Neural cell (in vitro differentiated cells): ENCODE measurements at regions not wholly inside any gene's neighbourhood (a gene's known extent, or its start where the extent isn't known, plus 50 kb on each side); places are given as distances from the start of the nearest gene placed in this dataset.

Experiments used
- H2AFZ ChIP-seq: fragments of 200-600, 300-800 bp; sonication (generic), shearing (Covaris generic); 2 replicates; pipeline ENCODE4 v1.6.0; 2014; ENCODE audit warnings: low read depth, mild to moderate bottlenecking, antibody characterized with exemption, low read length, moderate library complexity
- H3F3A ChIP-seq: fragments of 200-600 bp; shearing (Covaris generic); 2 replicates; pipeline ENCODE4 v1.6.1; 2016; ENCODE audit warnings: mild to moderate bottlenecking, moderate library complexity, mixed read lengths, antibody characterized with exemption, low read length; ENCODE audit not compliant: insufficient read depth, poor library complexity, severe bottlenecking
- H3K27ac ChIP-seq: fragments of 200-600, 300-800 bp; sonication (generic), shearing (Covaris generic); 2 replicates; pipeline ENCODE4 v1.5.1; 2014; ENCODE audit warnings: mild to moderate bottlenecking, low read length, moderate library complexity
- H3K27me3 ChIP-seq: fragments of 300-800, 200-600 bp; sonication (generic), shearing (Covaris generic); 2 replicates; pipeline ENCODE4 v1.6.0; 2014; ENCODE audit warnings: mild to moderate bottlenecking, low read depth, low read length, moderate library complexity; ENCODE audit not compliant: insufficient read depth
- H3K36me3 ChIP-seq: fragments of 300-800, 200-600 bp; sonication (generic), shearing (Covaris generic); 2 replicates; pipeline ENCODE4 v1.5.1; 2014; ENCODE audit warnings: mild to moderate bottlenecking, antibody characterized with exemption, low read length, moderate library complexity; ENCODE audit not compliant: insufficient read depth
- H3K4me2 ChIP-seq: fragments of 300-800, 200-600 bp; sonication (generic), shearing (Covaris generic); 2 replicates; pipeline ENCODE4 v1.6.0; 2014; ENCODE audit warnings: mild to moderate bottlenecking, low read length
- H3K4me3 ChIP-seq: fragments of 300-800, 200-600 bp; sonication (generic), shearing (Covaris generic); 2 replicates; pipeline ENCODE4 v1.5.1; 2014; ENCODE audit warnings: mild to moderate bottlenecking, low read length, moderate library complexity
- H3K79me2 ChIP-seq: fragments of 200-600 bp; shearing (Covaris generic); replicated peaks from 2 replicates; pipeline ENCODE4 v1.6.0; 2014; ENCODE audit warnings: mild to moderate bottlenecking, low read length, moderate library complexity; ENCODE audit not compliant: insufficient read depth
- H3K9ac ChIP-seq: fragments of 300-800, 200-600 bp; sonication (generic), shearing (Covaris generic); 2 replicates; pipeline ENCODE4 v1.6.1; 2016; ENCODE audit warnings: mild to moderate bottlenecking, low read length, mixed read lengths
- H3K9me2 ChIP-seq: fragments of 200-600 bp; shearing (Covaris generic); 2 replicates; pipeline ENCODE4 v1.6.1; 2016; ENCODE audit warnings: mild to moderate bottlenecking, low read length, mixed read lengths; ENCODE audit not compliant: insufficient read depth
- H3K9me3 ChIP-seq: fragments of 200-600, 300-800 bp; sonication (generic), shearing (Covaris generic); 2 replicates; pipeline ENCODE4 v1.6.1; 2016; ENCODE audit warnings: mild to moderate bottlenecking, mixed run types, low read length, moderate library complexity, mixed read lengths
- H4K20me1 ChIP-seq: fragments of 200-600 bp; shearing (Covaris generic); 2 replicates; pipeline ENCODE4 v1.6.1; 2016; ENCODE audit warnings: mild to moderate bottlenecking, mixed run types; ENCODE audit not compliant: insufficient read depth
- EP300 ChIP-seq: fragments of 450-650 bp; conservative IDR thresholded peaks from 2 replicates; pipeline ENCODE4 v1.6.1; 2014; ENCODE audit warnings: antibody characterized with exemption, mild to moderate bottlenecking, moderate library complexity; ENCODE audit not compliant: poor library complexity, severe bottlenecking
- MXI1 ChIP-seq: fragments of 450-650 bp; conservative IDR thresholded peaks from 2 replicates; pipeline ENCODE4 v1.6.1; 2014; ENCODE audit warnings: antibody characterized with exemption, mild to moderate bottlenecking; ENCODE audit not compliant: poor library complexity, severe bottlenecking
- POLR2AphosphoS5 ChIP-seq: IDR thresholded peaks from 2 replicates; pipeline ENCODE4 v1.6.1; 2012
- RAD21 ChIP-seq: fragments of 450-650 bp; conservative IDR thresholded peaks from 2 replicates; pipeline ENCODE4 v1.6.1; 2014; ENCODE audit warnings: antibody characterized with exemption, mild to moderate bottlenecking, moderate library complexity
- SMC3 ChIP-seq: fragments of 450-650 bp; conservative IDR thresholded peaks from 2 replicates; pipeline ENCODE4 v1.6.1; 2014; ENCODE audit warnings: antibody characterized with exemption, mild to moderate bottlenecking, moderate library complexity; ENCODE audit not compliant: poor library complexity
- TAF1 ChIP-seq: IDR thresholded peaks from 2 replicates; pipeline ENCODE4 v1.6.1; 2012; ENCODE audit warnings: low read depth
- TF ChIP-seq, protein P1 (sequence below): IDR thresholded peaks from 2 replicates; pipeline ENCODE4 v1.6.1; 2012; ENCODE audit warnings: borderline replicate concordance
- TF ChIP-seq, protein P2 (sequence below): fragments of 450-650 bp; IDR thresholded peaks from 2 replicates; pipeline ENCODE4 v1.5.1; 2014; ENCODE audit warnings: antibody characterized with exemption, mild to moderate bottlenecking, moderate library complexity; ENCODE audit not compliant: poor library complexity, severe bottlenecking

GRCh38 chr10:123570898-123571515 lies 95.1 kb upstream of the GPR26 start:
- no peaks in the 10 kb centered on the region for H3K79me2 ChIP-seq
- no peak overlapping the region for H3K4me2 ChIP-seq
- no peaks in the 10 kb centered on the region for H3K27me3 ChIP-seq
- no peaks in the 10 kb centered on the region for H3K9me3 ChIP-seq
- no peaks in the 10 kb centered on the region for H4K20me1 ChIP-seq
- H3F3A ChIP-seq, result no peaks in the 10 kb centered on the region
- no peak overlapping the region for H2AFZ ChIP-seq
- H3K9me2 ChIP-seq, result no peaks in the 10 kb centered on the region
- TF ChIP-seq RAD21 (no peak), MXI1 (no peak)
- no peak overlapping the region for H3K4me3 ChIP-seq
- no peak overlapping the region for H3K9ac ChIP-seq
- no peaks in the 10 kb centered on the region for H3K36me3 ChIP-seq
- H3K27ac ChIP-seq, result no peak overlapping the region

DNA sequence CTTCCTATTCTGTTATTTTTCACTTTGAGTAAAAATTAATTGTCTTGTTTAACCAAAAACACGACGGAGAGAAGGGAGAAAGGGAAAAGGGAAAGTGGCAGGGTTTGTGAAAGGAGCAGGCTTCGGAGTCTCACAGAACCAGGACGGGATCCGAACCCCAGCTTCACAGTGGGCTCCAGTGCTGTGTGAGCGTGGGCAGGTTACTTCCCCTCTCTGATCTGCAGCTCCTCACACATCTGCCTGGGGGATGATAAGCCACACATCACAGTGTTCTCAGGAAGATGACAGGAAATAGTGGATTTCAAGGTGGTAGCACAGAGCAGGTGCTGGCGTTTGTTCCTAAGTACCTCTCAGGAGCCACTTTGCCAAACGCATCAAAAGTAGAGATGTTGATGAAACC lies 94.2 kb upstream of the GPR26 start:
- Histone ChIP-seq H3K27me3 (no peaks in the 10 kb centered on the region), H3K9me3 (no peaks in the 10 kb centered on the region), H4K20me1 (no peaks in the 10 kb centered on the region), H3K4me2 (no peak overlapping the region), H2AFZ (no peak overlapping the region), H3K36me3 (no peaks in the 10 kb centered on the region), H3K9ac (no peak overlapping the region), H3K79me2 (no peaks in the 10 kb centered on the region), H3K9me2 (no peaks in the 10 kb centered on the region), H3F3A (no peaks in the 10 kb centered on the region), H3K27ac (no peak overlapping the region), H3K4me3 (no peak overlapping the region)
- TF ChIP-seq SMC3 (no peak), TAF1 (no peak), POLR2AphosphoS5 (no peak), EP300 (no peak)
- TF ChIP-seq, protein P1, sequence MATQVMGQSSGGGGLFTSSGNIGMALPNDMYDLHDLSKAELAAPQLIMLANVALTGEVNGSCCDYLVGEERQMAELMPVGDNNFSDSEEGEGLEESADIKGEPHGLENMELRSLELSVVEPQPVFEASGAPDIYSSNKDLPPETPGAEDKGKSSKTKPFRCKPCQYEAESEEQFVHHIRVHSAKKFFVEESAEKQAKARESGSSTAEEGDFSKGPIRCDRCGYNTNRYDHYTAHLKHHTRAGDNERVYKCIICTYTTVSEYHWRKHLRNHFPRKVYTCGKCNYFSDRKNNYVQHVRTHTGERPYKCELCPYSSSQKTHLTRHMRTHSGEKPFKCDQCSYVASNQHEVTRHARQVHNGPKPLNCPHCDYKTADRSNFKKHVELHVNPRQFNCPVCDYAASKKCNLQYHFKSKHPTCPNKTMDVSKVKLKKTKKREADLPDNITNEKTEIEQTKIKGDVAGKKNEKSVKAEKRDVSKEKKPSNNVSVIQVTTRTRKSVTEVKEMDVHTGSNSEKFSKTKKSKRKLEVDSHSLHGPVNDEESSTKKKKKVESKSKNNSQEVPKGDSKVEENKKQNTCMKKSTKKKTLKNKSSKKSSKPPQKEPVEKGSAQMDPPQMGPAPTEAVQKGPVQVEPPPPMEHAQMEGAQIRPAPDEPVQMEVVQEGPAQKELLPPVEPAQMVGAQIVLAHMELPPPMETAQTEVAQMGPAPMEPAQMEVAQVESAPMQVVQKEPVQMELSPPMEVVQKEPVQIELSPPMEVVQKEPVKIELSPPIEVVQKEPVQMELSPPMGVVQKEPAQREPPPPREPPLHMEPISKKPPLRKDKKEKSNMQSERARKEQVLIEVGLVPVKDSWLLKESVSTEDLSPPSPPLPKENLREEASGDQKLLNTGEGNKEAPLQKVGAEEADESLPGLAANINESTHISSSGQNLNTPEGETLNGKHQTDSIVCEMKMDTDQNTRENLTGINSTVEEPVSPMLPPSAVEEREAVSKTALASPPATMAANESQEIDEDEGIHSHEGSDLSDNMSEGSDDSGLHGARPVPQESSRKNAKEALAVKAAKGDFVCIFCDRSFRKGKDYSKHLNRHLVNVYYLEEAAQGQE, result no peak
- TF ChIP-seq, protein P2, sequence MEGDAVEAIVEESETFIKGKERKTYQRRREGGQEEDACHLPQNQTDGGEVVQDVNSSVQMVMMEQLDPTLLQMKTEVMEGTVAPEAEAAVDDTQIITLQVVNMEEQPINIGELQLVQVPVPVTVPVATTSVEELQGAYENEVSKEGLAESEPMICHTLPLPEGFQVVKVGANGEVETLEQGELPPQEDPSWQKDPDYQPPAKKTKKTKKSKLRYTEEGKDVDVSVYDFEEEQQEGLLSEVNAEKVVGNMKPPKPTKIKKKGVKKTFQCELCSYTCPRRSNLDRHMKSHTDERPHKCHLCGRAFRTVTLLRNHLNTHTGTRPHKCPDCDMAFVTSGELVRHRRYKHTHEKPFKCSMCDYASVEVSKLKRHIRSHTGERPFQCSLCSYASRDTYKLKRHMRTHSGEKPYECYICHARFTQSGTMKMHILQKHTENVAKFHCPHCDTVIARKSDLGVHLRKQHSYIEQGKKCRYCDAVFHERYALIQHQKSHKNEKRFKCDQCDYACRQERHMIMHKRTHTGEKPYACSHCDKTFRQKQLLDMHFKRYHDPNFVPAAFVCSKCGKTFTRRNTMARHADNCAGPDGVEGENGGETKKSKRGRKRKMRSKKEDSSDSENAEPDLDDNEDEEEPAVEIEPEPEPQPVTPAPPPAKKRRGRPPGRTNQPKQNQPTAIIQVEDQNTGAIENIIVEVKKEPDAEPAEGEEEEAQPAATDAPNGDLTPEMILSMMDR, result no peak
